LNCAP (cell line): ENCODE measurements at regions not wholly inside any gene's neighbourhood (a gene's known extent, or its start where the extent isn't known, plus 50 kb on each side); places are given as distances from the start of the nearest gene placed in this dataset.

Experiments
- CTCF ChIP-seq: fragments of 450-650 bp; IDR thresholded peaks from 2 replicates; pipeline ENCODE4 v1.5.1; 2017; ENCODE audit warnings: mild to moderate bottlenecking

GRCh38 chr15:46461416-46461815, 826.6 kb downstream of the SQOR start:
- no peak for TF ChIP-seq CTCF

DNA sequence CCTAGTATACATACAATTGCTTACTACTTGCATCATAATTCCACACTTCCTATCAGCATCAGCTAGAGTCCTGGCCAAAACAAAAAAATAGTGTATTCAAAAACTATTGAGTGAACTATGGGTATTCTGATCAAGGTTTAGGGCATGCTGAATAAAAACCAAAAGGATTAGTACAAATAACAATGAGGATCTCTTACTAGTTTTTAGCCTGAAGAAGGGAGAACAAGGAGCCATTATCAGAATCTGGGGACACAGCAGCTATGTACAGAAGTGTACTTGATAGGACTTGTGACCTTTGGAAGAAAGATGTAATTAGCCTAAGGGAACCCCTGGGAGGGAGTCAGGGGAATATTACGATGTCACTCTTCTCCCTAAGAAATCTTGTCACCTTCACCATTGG, 832.2 kb downstream of the SQOR start:
- no peak for TF ChIP-seq CTCF

DNA sequence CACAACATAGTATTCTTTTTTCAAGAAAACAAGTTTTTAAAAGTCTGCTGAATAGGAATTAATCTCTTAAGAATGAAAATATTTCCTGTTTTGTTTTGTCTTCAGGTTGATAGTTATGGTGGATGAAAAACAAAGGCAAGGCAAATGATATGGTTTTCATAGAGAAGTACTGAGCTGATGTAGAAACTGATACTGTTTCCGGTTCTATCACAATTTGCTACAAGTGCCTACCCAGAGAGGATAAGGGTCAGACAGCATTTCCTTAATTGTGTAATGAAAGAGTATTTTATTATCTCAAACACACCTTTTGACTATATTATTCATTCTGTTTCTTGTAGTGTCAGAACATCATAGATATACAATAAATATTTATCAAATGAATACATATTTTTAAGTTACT, 836.3 kb downstream of the SQOR start:
- no peak for TF ChIP-seq CTCF

DNA sequence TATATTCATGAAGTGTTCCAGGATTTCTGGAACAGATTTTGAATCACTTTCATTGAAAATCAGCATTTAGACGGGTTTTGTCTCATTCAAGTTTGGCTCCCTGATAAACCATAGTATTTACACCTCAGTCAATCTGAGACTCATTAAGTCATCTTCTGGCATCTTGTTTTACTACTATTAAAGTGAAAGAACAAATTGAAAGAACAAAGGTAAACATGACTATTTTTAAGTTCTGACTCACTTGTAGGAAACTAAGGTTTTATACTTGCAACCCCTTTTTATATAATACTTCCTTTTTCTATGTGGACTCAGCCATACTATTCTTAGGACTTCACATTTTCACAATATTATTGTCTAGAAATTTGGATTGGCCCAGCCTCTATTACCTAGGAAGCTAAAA, 854.4 kb downstream of the SQOR start:
- no peak for TF ChIP-seq CTCF

DNA sequence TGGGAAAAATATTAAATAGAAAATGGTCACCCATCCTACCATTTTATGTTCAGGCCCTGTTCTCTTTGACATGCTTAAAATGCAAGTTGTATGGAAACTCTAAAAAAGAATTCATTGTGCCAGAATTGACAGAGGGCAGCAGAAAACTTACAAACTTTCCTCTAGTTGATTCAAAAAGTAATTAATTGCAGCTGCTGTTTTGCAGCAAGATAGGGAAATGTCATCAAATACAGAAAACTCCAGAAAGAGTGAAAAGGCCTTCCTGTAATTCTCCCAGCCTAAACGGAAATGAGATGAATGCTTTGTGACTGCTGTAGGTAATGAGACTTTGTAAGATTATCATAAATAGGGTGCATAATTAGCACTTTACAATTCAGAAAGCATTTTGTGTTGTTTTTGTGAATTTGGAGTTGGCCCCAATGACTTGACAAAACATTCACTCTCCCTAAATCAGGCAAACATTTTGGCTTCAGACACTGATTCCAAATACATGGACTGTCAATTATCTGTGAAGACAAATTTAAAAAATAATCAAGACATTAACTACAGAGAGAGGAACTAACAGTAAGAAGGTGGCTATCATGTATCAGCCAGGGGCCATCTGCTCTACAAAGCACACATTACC, 861.8 kb downstream of the SQOR start:
- no peak for TF ChIP-seq CTCF

DNA sequence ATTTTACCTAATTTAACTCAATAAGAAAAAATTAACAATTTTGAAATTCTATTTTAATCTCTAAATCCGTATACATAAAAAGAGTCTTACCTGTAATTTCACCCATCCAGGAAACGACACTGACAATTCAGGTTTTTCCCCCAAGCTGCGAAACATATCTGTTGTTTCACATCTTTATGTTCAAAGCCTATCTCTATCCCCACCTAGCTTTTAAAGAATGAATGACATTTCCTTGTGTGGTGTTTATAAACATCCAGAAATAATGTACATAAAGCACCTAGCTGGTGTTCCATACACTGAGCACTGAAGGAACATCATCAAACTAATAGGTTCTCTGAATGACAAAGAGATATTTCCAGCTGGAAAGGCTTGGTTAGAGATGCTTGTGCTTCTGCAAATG, 867.8 kb downstream of the SQOR start:
- TF ChIP-seq CTCF: peak; percentile 29; the same call in 1 of the 2 replicates

DNA sequence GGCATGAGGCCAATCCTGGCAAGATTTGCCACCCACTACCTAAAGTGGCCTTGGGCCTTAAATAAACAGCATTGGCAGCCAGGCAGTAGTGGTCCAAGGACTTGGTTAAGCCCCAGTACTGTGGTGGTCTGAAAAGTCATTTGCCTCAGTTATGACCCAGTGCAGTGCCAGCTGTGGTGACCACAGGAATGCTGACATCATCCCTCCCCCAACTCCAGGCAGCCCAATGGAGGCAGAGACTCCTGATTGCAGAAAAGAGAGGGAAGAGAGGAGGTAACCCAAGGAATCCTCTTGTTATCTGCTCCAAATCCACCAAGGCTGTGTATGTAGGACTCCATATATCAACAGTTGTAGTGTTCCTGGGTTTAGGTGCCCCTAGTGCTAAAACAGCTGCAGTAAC, 883.6 kb downstream of the SQOR start:
- no peak for TF ChIP-seq CTCF

DNA sequence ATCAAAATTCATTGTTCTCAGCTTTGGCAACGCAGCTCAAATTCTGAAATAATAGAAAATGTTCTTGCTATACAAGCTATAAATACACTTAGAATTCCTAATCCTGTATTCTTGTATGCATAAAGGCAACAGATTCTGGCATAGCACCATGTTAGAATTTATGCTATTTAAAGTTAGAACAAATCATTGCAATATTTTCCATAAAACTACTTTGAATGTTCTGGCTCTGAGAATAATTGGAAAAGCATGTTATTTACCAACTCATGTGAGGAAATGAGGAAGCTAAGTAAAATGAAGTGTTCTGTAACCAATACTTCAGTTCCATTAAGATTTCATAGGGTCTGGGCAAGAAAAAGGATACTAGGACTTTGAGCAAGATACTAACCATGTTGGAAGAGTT, 888.9 kb downstream of the SQOR start:
- TF ChIP-seq CTCF: no peak
